ENCODE measurements at regions not wholly inside any gene's neighbourhood (a gene's known extent, or its start where the extent isn't known, plus 50 kb on each side); places are given as distances from the start of the nearest gene placed in this dataset.
A peak's percentile ranks its signal among the peaks of the same experiment; 100 is the strongest.

DNA sequence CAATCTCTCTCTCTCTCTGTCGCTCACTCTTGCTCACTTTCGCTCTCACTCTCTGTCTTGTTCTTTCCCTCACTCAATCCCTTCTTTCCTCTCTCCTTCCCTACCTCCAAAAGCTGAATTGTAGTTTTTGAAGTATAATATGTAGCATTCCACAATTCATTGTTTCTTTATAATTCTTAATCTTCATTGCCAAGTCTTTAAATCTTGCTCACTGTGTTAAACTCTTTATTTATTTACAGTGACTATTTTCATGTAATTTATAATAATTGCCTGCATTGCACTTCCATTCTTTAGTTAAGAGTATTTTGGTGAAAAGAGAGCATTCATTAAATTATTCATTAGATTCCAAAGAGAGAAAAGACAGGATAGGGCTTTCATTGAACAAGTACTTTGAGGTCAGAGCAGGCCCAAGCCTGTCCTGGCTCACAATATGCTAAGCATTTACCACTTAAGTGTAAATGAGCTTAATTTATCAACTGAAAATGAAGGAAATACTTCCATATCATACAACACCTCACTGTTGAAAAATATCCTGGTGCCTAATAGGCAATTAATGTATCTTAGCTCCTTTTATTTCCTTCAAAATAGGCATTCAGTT is 257.4 kb upstream of the SLITRK1 start:
- no peak for DNase-seq (ENCODE audit: low read depth in 6 of 9, low spot score in 9 of 9)
- no peaks in the 10 kb centered on the region for H3K9me3 ChIP-seq (ENCODE audit: control insufficient read depth in 2 of 2, insufficient read depth in 1 of 2, low read length in 1 of 2)
- no peak overlapping the region for H3K27ac ChIP-seq (ENCODE audit: low read depth in 1 of 2, low read length in 1 of 2)
- peaks cover 0 to 6% of the 10 kb centered on the region in 2 donors for H3K4me1 ChIP-seq (ENCODE audit: control insufficient read depth in 2 of 2, insufficient read depth in 2 of 2, low read length in 2 of 2)
- no peaks in the 10 kb centered on the region for H3K36me3 ChIP-seq (ENCODE audit: control insufficient read depth in 2 of 2, insufficient read depth in 2 of 2, low read length in 1 of 2)
- no peak overlapping the region for H3K4me3 ChIP-seq (ENCODE audit: low read length in 2 of 2)
- WGBS: 99% methylated on average over 2 of the region's 2 CpGs
- no peaks in the 10 kb centered on the region for H3K27me3 ChIP-seq (ENCODE audit: control insufficient read depth in 2 of 2, insufficient read depth in 1 of 2, low read length in 1 of 2)

DNA sequence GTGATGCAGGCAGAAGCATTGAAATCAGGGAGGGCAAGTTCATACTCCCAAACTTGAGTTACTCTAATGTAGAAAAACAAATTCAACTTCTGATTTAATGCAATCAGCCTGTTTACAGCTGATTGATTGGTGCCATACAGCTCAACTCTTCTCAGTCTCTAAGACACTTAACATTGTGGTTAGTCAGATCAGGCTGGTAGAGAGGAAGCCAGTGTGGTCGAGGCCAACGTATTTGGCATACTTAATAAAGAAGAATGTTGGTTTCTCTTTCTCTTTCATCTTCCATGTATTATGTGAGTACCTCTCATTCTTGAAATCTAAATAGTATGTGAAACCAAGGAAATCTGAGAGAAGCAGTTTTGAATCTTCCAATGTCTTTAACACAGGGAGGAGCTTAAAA is 255.0 kb upstream of the SLITRK1 start:
- no peaks in the 10 kb centered on the region for H3K36me3 ChIP-seq (ENCODE audit: control insufficient read depth in 2 of 2, insufficient read depth in 2 of 2, low read length in 1 of 2)
- DNase-seq (ENCODE audit: low read depth in 6 of 9, low spot score in 9 of 9): peak in 8 of 9 donors; percentile 19 to 77 (median 29)
- H3K27ac ChIP-seq (ENCODE audit: low read depth in 1 of 2, low read length in 1 of 2): peak overlapping the region in 1 of 2 donors; percentile 60
- H3K9me3 ChIP-seq (ENCODE audit: control insufficient read depth in 2 of 2, insufficient read depth in 1 of 2, low read length in 1 of 2): no peaks in the 10 kb centered on the region
- peaks cover 0 to 6% of the 10 kb centered on the region in 2 donors for H3K4me1 ChIP-seq (ENCODE audit: control insufficient read depth in 2 of 2, insufficient read depth in 2 of 2, low read length in 2 of 2)
- H3K27me3 ChIP-seq (ENCODE audit: control insufficient read depth in 2 of 2, insufficient read depth in 1 of 2, low read length in 1 of 2): no peaks in the 10 kb centered on the region
- no peak overlapping the region for H3K4me3 ChIP-seq (ENCODE audit: low read length in 2 of 2)
- WGBS: 3% methylated on average over 2 of the region's 2 CpGs

DNA sequence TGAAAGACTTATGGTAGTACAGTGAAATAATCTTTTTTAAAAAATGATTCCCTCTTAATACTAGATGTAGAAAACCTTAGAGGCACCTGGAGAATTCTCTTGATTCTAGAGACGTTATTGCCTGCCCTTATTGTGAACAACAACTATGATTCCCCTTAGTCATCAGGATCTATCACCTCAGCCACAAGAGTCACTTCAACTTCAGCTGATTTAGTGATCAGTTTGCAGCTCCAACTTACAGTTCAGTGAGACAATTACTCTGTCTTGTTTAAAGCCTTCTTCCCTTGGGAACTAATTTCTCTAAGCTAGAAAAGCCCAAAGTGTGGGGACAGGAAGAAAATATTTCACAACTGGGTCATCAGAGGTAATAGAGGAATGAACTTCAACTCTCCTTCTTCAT is 254.3 kb upstream of the SLITRK1 start:
- Histone ChIP-seq H3K27ac (ENCODE audit: low read depth in 1 of 2, low read length in 1 of 2) (peak overlapping the region in 1 of 2 donors; percentile 60), H3K4me3 (ENCODE audit: low read length in 2 of 2) (no peak overlapping the region), H3K36me3 (ENCODE audit: control insufficient read depth in 2 of 2, insufficient read depth in 2 of 2, low read length in 1 of 2) (no peaks in the 10 kb centered on the region), H3K4me1 (ENCODE audit: control insufficient read depth in 2 of 2, insufficient read depth in 2 of 2, low read length in 2 of 2) (peaks cover 0 to 6% of the 10 kb centered on the region in 2 donors), H3K27me3 (ENCODE audit: control insufficient read depth in 2 of 2, insufficient read depth in 1 of 2, low read length in 1 of 2) (no peaks in the 10 kb centered on the region), H3K9me3 (ENCODE audit: control insufficient read depth in 2 of 2, insufficient read depth in 1 of 2, low read length in 1 of 2) (no peaks in the 10 kb centered on the region)
- DNase-seq (ENCODE audit: low read depth in 6 of 9, low spot score in 9 of 9): peak in 1 of 9 donors; percentile 16
- 13% methylated on average over 1 of the region's 1 CpG for WGBS

DNA sequence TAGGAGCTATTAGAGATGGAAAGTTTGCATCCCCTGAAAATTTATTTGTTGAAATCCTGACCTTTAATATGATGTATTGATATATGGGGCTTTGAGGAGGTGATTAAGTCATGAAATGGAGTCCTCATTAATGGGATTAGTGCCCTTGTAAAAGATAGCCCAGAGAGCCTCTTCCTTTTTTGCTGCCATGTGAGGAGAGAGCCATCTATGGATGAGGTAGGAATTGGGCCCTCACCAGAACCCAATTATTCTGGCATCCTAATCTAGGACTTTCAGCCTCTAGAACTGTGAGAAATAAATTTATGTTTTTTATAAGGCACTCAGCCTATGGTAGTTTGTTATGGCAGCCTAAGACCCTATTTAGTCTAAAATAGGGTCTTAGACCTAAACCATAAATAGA is 250.2 kb upstream of the SLITRK1 start:
- H3K36me3 ChIP-seq (ENCODE audit: control insufficient read depth in 2 of 2, insufficient read depth in 2 of 2, low read length in 1 of 2): no peaks in the 10 kb centered on the region
- H3K9me3 ChIP-seq (ENCODE audit: control insufficient read depth in 2 of 2, insufficient read depth in 1 of 2, low read length in 1 of 2): no peaks in the 10 kb centered on the region
- DNase-seq (ENCODE audit: low read depth in 6 of 9, low spot score in 9 of 9): no peak
- H3K4me3 ChIP-seq (ENCODE audit: low read length in 2 of 2): no peak overlapping the region
- H3K27me3 ChIP-seq (ENCODE audit: control insufficient read depth in 2 of 2, insufficient read depth in 1 of 2, low read length in 1 of 2): no peaks in the 10 kb centered on the region
- peaks cover 0 to 6% of the 10 kb centered on the region in 2 donors for H3K4me1 ChIP-seq (ENCODE audit: control insufficient read depth in 2 of 2, insufficient read depth in 2 of 2, low read length in 2 of 2)
- H3K27ac ChIP-seq (ENCODE audit: low read depth in 1 of 2, low read length in 1 of 2): no peak overlapping the region

DNA sequence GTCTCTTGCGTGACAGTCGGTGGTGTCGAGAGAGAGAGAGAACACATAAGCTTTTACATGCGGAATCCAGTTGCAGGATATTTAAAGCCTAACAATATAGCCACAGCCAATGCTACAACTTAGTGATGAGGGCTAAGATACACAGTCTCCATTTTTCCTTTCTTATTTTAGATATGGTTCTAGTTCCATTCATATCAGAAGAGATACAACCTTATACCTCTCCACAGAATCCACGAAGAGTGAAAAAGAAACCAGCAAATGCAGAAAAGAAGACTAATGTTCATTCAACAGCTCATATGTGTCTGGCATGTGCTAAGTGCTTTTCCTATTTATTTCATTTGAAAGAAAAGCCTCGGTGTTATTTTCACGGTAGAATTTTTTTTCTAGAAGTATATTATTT is 249.0 kb upstream of the SLITRK1 start:
- Histone ChIP-seq H3K4me3 (ENCODE audit: low read length in 2 of 2) (no peak overlapping the region), H3K9me3 (ENCODE audit: control insufficient read depth in 2 of 2, insufficient read depth in 1 of 2, low read length in 1 of 2) (no peaks in the 10 kb centered on the region), H3K27me3 (ENCODE audit: control insufficient read depth in 2 of 2, insufficient read depth in 1 of 2, low read length in 1 of 2) (no peaks in the 10 kb centered on the region), H3K4me1 (ENCODE audit: control insufficient read depth in 2 of 2, insufficient read depth in 2 of 2, low read length in 2 of 2) (no peaks in the 10 kb centered on the region), H3K36me3 (ENCODE audit: control insufficient read depth in 2 of 2, insufficient read depth in 2 of 2, low read length in 1 of 2) (no peaks in the 10 kb centered on the region), H3K27ac (ENCODE audit: low read depth in 1 of 2, low read length in 1 of 2) (no peak overlapping the region)
- DNase-seq (ENCODE audit: low read depth in 6 of 9, low spot score in 9 of 9): no peak
- 97% methylated on average over 7 of the region's 7 CpGs for WGBS

DNA sequence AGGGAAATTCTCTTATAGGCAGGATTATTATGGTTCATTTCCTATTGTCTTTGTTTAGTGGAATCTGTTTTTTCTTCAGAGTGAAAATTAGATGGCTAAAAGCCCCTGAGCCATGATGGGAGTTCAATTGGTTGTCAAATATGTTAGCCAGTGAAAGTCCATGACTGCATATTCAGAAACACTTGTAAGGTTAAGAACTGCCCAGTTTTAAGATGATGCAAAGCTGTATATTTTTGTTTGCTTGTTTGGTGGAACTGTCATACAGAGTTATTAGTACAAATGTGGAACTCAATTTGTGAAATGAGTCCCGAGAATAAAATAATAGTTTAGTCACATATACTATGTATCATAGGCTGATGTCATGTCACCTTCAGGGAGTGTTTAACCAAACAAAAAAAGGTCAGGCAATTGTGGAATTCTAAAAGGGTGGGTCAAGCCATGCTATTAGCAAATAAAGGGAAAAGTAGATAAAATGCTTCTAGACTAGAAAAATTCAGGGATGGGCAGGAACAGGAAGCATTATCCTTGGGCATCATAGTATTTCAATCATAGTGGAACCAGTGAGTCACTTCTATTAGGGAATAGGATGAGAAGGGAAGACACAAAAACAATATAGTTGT is 248.3 kb upstream of the SLITRK1 start:
- Histone ChIP-seq H3K4me1 (ENCODE audit: control insufficient read depth in 2 of 2, insufficient read depth in 2 of 2, low read length in 2 of 2) (no peaks in the 10 kb centered on the region), H3K36me3 (ENCODE audit: control insufficient read depth in 2 of 2, insufficient read depth in 2 of 2, low read length in 1 of 2) (no peaks in the 10 kb centered on the region), H3K4me3 (ENCODE audit: low read length in 2 of 2) (no peak overlapping the region), H3K27ac (ENCODE audit: low read depth in 1 of 2, low read length in 1 of 2) (no peak overlapping the region), H3K27me3 (ENCODE audit: control insufficient read depth in 2 of 2, insufficient read depth in 1 of 2, low read length in 1 of 2) (no peaks in the 10 kb centered on the region), H3K9me3 (ENCODE audit: control insufficient read depth in 2 of 2, insufficient read depth in 1 of 2, low read length in 1 of 2) (no peaks in the 10 kb centered on the region)
- 94% methylated on average over 1 of the region's 1 CpG for WGBS
- no peak for DNase-seq (ENCODE audit: low read depth in 6 of 9, low spot score in 9 of 9)

DNA sequence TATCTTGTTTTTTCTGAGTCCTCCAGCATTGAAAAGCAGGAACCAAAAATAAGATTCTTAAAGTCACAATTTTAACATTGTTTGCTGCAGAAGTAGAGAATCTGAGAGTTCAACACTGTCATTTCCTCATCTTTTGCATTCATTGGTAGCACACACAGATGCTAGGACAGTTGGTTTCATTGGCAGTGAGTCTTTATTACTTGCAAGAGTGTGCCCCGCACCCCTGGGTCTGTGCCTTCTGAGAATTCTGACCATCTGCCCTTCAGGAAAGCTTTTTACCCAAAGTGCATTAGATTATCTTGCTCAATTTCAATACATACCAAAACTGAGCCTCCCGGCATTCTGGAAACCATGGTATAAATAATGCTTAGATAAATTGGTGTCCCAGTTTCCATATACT is 247.7 kb upstream of the SLITRK1 start:
- Histone ChIP-seq H3K4me3 (ENCODE audit: low read length in 2 of 2) (no peak overlapping the region), H3K4me1 (ENCODE audit: control insufficient read depth in 2 of 2, insufficient read depth in 2 of 2, low read length in 2 of 2) (no peaks in the 10 kb centered on the region), H3K27me3 (ENCODE audit: control insufficient read depth in 2 of 2, insufficient read depth in 1 of 2, low read length in 1 of 2) (no peaks in the 10 kb centered on the region), H3K36me3 (ENCODE audit: control insufficient read depth in 2 of 2, insufficient read depth in 2 of 2, low read length in 1 of 2) (no peaks in the 10 kb centered on the region), H3K27ac (ENCODE audit: low read depth in 1 of 2, low read length in 1 of 2) (no peak overlapping the region), H3K9me3 (ENCODE audit: control insufficient read depth in 2 of 2, insufficient read depth in 1 of 2, low read length in 1 of 2) (no peaks in the 10 kb centered on the region)
- DNase-seq (ENCODE audit: low read depth in 6 of 9, low spot score in 9 of 9): no peak
- 97% methylated on average over 2 of the region's 2 CpGs for WGBS

DNA sequence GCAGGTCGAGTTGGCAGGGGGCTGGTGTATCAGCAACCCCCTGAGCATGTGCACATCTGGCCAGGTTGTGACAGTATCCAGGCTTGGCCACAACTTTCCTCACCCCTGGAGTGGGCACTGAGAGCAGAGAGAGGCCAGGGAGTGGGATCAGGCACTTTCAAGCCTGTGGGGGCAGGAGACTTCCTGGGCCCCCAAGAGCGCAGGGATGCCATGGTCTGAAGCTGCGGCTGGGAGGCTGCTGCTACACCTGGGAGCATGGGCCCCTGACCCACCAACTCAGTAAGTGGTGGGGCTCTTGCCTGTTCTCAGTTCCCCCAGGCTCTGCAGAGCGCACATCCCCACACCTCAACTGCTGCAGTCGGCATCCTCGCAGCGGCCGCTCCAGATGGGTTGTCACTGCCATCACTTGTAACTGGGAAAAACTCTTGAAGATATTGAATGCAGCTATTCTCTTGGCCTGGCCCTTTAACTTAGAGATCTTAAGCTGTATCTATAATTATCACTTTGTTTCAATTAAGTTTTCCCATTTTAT is 245.4 kb upstream of the SLITRK1 start:
- Histone ChIP-seq H3K9me3 (ENCODE audit: control insufficient read depth in 2 of 2, insufficient read depth in 1 of 2, low read length in 1 of 2) (no peaks in the 10 kb centered on the region), H3K4me3 (ENCODE audit: low read length in 2 of 2) (no peak overlapping the region), H3K4me1 (ENCODE audit: control insufficient read depth in 2 of 2, insufficient read depth in 2 of 2, low read length in 2 of 2) (no peaks in the 10 kb centered on the region), H3K27ac (ENCODE audit: low read depth in 1 of 2, low read length in 1 of 2) (no peak overlapping the region), H3K27me3 (ENCODE audit: control insufficient read depth in 2 of 2, insufficient read depth in 1 of 2, low read length in 1 of 2) (no peaks in the 10 kb centered on the region), H3K36me3 (ENCODE audit: control insufficient read depth in 2 of 2, insufficient read depth in 2 of 2, low read length in 1 of 2) (no peaks in the 10 kb centered on the region)
- DNase-seq (ENCODE audit: low read depth in 6 of 9, low spot score in 9 of 9): no peak
- WGBS: over 99% methylated on average over 8 of the region's 8 CpGs

DNA sequence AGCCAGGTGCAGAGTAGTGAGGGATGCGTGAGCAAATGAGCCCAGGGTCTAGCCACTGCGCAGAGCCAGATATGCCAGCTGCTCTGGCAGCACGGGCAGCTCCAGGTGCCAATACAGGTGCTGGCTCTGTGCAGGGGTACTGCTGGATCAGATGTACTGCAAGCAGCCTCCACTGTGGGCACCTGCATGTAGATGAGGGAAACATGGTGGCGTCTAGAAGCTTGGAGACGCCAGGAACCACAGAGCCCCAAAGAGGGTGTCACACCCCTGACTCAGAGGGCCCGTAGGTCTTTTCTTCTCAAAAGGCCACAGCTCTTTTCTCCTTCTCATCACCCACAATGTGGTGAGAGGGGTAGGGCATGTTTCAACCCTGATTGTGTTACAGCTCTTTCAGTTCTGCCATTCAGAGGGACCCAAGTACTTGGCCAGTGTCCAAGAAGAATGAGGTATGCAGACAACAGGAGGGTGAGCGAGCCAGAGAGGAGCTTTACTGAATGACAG is 244.4 kb upstream of the SLITRK1 start:
- DNase-seq (ENCODE audit: low read depth in 6 of 9, low spot score in 9 of 9): no peak

More for the DNA sequence above, 244.4 kb upstream of the SLITRK1 start:
- H3K4me3 ChIP-seq (ENCODE audit: low read length in 2 of 2): no peak overlapping the region
- H3K27ac ChIP-seq (ENCODE audit: low read depth in 1 of 2, low read length in 1 of 2): no peak overlapping the region
- WGBS: 89% methylated on average over 7 of the region's 7 CpGs
- H3K4me1 ChIP-seq (ENCODE audit: control insufficient read depth in 2 of 2, insufficient read depth in 2 of 2, low read length in 2 of 2): no peaks in the 10 kb centered on the region
- H3K27me3 ChIP-seq (ENCODE audit: control insufficient read depth in 2 of 2, insufficient read depth in 1 of 2, low read length in 1 of 2): no peaks in the 10 kb centered on the region
- H3K36me3 ChIP-seq (ENCODE audit: control insufficient read depth in 2 of 2, insufficient read depth in 2 of 2, low read length in 1 of 2): no peaks in the 10 kb centered on the region
- H3K9me3 ChIP-seq (ENCODE audit: control insufficient read depth in 2 of 2, insufficient read depth in 1 of 2, low read length in 1 of 2): no peaks in the 10 kb centered on the region
